Stimulated activated CD4-positive, alpha-beta T cell treated with anti-CD3 and anti-CD28 coated beads, Interleukin-2, amount 100 ng/mL, for 24 hours (primary cell): ENCODE measurements at regions not wholly inside any gene's neighbourhood (a gene's known extent, or its start where the extent isn't known, plus 50 kb on each side); places are given as distances from the start of the nearest gene placed in this dataset.

Experiments used
- DNase-seq, 2 donors: peaks; one replicate each; pipeline ENCODE4 v3.0.0-alpha.2; 2020

DNA sequence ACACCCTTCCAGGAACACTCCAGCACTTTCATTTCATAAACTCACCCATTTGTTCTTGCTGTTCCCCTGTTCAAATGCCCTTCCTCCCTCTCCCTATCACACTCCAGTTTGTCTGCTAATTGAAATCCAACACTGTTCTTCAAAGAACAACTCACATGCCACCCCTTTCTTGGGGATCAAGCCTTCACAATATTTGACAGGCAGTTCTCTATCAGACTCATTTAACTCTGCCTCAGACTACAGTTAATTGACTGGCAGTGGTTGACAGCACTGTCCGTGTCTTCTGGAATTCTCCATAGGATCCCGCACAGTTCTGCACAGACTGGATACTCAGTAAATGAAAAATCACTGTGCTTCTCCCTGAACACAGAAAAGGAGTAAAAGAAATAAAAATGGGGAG lies 87.8 kb downstream of the PMP22 start:
- no peak for DNase-seq

DNA sequence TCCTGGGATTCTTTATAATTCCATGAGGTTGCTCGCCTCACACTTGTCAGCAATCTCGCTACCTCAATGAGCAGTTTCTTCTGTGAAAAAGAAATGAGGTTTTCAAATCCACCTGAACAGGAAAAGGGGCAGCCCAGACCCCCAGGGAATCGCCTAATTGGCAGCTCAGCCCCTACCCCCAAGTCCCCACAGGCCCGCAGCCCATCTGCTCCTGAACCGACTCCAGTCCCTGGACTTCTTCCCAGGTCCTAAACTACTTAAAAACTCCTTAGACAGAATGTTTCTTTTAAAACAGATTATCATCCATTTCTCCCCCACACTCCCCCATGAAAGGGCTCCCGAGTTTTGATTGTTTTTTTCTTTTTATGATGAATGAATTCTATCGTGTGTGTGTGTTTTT lies 89.8 kb downstream of the PMP22 start:
- no peak for DNase-seq

DNA sequence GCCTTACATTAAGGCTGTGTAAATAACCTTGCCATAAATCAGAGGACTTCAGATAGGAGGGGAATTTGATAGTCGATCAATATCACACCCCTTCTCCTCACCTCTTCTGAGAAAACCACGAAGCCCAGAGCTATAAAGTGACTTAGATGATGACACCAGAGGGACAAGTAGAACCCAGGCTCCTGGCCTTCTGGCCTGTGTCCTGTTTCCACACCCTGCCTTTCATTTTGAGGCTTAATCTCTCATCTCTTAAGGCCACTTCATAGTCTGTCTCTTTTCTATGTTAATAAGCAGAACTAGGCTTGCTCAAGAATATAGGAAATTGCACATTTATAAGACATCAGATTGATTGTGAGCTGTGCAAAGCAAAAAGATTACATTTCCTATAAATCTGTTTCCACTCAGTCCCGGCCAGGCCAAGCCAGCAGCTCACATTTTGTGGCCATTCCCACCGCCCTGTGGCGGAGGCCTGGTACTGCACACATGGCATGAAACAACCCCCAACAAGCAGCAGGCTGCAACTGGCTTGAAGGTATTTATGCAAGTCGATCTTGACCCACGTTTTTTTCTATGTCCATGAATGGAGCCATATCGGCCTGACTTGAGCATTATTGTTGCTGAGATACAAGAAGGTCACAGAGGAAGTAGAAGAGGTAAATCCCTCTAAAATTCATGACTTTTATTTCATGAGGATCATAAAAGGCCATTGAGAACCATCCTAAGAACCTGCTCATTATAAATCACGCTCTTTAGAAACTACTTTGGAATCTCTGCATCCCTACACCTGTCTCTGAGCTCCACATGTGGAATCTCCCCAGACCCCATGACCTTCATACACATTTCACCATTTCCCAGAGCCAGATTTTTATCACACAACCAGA lies 93.7 kb downstream of the PMP22 start:
- DNase-seq, result peak; percentile 26 to 53

DNA sequence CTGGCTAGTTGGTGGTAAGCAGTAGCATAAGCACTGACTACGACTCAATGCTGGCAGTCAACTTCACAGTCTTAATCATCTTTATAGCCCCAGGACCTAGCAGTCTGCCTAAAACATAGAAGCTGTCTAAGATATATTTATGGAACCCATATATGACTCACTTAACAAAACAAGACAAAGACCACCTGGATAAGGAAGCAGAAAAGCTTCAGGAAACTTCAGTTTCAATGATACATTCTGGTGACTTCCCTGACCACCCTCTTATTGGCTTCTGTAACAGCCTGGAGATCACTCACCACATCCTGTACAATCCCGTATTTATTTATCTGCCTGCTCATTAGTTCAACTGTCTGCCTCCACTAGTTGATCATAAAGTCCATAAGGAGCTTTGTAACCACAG lies 95.5 kb downstream of the PMP22 start:
- no peak for DNase-seq

DNA sequence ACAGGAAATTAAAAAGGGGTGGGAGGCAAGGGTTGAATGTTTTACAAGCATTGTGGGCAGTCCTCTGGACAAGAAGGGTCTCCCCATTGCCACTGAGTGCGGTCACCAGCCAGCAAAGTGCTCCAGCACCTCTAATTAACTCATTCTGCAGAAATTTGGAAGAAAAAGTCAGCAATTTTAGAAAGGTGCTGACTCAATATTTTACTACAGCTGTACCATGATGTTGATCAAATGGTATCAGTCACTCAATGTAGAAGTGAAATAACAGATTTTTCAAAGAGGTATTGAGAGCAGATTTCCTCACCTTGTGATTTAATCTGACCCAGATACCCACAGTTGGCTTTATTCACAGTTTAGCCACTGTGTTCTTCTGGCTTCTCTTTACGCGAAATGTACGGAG lies 96.7 kb downstream of the PMP22 start:
- no peak for DNase-seq

DNA sequence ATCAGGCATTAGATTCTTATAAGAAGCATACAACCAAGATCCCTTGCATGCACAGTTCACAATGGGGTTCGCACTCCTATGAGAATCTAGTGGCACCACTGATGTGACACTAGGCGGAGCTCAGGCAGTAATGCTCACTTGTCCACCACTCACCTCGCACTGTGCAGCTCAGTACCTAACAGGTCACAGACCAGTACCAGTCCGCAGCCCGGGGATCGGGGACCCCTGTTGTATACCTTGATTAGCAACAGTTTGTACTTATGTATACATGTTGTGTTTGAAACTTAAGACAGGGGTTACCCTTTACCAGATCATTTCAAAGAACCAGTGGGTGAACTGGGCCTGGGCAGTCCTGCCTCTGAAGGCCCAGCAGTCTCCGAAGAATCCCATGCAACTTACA lies 103.7 kb downstream of the PMP22 start:
- DNase-seq, result no peak

DNA sequence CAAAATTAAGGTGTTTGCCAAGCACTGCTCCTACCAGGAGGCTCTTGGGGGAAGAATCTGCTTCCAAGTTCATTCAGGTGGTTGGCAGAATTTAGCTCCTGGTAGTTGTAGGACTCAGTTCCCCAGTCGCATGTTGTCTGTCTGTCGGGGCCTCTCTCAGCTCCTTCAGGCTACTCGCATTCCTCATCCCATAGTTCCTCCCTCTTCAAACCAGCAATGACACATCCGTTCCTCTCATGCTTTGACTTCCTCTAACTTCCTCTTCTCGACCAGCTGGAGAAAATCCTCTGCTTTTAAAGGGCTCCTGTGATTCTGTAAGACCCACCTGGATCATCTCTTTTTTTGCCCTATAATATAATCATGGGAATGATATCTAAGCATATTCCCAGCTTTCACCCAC lies 108.1 kb downstream of the PMP22 start:
- no peak for DNase-seq

DNA sequence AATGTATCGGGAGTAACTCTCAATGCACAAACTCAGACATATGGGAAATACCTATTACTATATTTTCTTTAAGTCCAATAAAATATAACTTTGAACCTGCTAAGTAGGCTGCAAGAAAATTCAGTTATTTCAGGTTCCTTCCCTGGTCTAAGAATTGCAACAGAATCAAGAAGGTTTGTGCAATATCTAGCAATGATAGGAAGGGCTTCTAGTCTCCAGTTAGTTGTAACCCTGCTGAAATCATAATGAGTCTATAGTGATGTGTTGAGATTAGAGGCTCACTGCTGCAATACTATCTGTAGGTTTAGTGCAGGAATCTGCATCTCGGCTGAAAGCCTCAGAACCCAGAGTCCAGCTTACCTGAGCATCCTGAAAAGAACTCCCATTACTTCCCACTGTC lies 110.5 kb downstream of the PMP22 start:
- no peak for DNase-seq

DNA sequence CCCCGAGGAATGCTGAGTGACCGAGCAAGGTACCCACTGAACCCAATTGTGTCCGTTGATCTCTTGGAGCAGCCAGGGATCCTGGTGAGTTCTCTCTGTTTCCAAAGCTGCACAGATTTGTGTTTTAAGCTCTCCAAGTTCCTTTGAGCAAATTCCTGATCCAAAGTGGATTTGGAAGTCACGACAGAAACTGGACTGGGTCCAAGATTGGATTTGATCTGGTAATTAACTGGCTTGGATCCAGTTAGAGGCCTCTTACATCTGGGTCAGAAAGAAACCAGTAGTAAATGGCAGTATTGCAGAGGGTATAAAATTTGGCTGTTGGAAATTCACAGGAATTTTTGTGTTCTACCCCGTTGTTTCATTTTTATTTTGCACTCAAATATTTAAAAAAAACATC lies 119.5 kb downstream of the PMP22 start:
- no peak for DNase-seq

DNA sequence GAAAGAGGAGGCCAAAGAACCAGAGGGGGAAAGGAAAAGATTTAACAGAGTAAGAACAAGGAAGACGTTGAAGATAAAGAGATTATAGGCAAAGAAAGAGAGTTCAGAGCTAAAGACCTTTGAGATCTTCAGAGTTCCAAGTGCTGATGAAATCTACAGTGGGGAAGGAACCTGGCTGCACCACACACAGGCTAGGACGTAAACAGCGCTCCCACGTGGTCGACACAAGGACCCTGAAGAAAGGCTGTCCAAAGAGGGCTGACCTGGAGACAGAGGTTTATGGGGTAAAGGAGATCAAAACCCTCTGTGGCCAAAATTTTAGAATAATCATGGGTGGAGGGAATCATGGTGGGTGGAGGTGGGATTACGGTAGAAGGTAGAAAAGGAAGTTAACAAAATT lies 121.6 kb downstream of the PMP22 start:
- no peak for DNase-seq

DNA sequence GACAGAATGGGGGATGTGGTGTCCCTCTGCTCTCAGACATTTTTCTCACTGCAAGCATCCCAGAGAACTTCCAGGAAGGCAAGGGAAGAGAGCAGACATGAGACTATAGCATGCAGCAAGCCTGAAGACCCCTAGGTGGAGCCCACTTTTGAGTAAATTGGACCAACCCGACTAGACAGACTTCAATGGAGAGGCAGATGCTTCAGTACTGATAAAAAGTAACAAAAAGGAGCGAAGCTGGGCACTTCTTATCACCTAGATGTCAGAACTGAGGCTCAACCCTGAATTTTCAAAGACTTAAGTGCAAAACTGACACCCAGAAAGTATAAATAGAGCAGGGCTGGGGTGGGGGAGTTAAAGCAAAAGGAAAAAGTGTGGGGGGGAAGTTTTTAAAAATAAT lies 130.8 kb downstream of the PMP22 start:
- DNase-seq, result no peak

DNA sequence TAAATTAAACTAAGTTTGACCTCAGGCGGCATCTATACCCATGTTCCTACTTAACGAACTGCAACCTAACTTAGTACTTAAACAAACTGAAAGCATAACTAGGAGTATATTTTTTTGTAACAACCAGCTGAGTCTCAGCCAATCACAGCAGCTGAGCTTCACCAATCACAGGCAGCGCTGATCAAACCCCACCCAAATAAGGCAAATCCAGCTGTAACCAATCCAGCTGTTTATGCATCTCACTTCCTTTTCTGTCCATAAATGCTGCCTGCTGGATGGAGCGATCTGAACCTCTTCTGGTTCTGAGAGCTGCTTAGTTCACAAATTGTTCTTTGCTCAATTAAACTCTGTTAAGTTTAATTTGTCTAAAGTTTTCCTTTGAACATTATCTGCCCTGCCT lies 131.3 kb downstream of the PMP22 start:
- no peak for DNase-seq

DNA sequence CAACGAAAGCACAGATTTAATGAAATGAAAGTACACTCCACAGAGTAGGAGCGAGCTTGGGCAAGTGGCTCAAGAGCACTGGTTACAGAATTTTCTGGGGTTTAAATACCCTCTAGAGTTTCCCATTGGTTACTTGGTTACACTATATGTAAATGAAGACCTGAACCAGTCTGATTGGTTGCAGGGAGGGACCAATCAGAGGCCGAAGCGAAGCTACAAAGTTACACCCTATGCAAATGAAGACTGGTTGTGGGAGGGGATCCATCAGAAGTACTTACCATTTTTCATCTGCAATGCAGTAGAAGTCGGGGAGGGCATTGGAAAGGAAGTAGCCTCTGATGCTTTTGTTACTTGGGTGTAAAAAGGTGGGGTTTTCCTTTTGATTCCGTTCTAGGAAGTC lies 132.0 kb downstream of the PMP22 start:
- no peak for DNase-seq

DNA sequence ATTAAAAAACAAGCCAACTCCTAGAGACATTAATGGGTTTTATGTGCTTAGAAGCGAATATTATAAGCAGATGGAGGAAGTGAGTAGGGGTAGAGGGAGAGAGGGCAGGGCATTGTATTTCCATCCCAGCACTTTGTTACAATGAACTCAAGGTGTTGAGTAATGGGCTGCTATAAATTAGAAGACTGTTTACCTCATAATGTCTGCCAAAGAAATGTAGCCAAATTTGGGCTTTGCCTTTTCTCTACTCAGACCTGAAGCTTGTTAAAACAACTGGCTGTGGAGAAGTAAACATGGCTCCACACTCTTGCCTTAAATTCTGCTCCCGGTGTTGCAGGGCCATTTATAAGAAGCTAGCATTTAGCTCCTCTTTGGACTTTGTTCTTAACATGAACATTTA lies 134.7 kb downstream of the PMP22 start:
- no peak for DNase-seq

DNA sequence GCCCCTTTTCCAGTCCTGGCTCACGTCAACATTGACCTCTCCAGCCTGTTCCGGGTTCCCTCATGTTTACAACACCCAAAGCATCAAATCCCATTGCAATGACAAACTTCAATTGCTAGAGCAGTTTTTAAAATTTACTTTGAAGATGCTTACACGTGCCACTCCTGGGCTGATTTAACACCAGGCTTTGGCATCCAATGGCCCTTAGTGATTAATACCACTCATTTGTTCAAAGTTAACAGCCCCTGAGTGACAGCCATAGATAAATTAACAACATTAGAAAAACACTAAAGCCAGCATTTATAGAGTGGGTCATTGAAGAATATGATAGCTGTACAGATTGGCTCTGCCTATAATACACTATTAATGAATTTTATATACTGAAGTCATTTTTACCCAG lies 135.1 kb downstream of the PMP22 start:
- DNase-seq, result no peak

DNA sequence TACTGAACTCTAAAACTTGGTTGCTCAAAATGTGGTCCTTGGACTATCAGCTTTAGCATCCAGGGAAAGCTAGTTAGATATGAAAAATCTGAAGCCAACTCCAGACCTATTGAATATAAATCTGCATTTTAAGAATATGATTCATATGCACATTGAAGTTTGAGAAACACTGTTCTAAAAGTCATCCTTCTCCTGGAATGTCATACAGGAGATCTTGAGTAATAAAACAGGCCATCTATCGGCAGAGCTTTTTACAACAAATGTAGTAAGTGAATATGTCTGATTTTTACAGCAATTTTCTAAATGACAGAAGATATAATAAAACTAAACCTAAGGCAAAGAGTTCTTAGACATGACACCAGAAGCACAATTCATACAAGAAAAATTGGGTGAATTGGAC lies 140.4 kb downstream of the PMP22 start:
- no peak for DNase-seq

DNA sequence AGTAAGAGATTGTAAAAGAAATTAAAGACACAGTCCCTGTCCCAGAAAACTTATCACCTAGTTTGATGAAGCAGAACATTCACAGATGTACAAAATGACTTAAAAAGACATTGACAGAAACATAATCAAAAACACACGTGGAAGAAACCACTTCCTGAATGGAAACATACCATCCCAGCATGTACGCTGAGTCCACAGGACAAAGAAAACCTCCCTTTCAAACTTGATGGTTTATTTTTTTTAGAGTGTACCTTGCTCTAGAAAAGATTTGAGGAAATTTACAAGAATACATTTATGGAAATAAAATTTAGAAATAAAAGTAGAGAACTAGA lies 140.9 kb downstream of the PMP22 start:
- no peak for DNase-seq

DNA sequence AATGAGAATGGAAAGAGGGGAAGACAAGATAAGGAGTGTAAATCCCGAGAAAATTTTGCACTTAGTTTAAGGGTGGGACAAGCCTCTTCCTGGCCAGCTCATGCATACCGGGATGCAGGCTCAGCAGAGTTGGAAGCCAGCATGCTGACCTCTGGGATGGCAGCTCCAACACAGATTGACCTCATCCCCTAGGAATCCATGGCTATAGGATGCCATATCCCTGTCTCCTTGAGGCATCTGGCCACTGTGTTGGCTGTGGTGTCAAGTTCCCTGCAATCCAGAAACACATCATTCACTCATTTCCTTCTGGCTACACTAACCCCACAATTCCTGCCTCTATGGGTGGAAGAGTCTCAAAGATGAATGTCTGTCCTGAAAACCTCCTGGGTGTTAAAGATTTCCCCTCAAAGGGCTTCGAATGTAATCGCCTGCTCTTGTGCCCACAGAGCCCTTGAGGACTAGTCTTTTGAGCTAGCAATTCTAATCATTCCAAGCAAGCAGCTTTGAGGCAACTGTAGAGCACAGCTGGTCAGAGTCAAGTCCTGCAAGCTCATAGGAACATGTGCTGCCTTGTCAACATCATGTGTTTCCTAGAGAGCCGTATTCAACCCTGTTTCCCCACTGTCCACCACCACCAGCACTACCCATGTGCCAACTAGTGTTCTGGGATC lies 141.4 kb downstream of the PMP22 start:
- DNase-seq, result no peak

DNA sequence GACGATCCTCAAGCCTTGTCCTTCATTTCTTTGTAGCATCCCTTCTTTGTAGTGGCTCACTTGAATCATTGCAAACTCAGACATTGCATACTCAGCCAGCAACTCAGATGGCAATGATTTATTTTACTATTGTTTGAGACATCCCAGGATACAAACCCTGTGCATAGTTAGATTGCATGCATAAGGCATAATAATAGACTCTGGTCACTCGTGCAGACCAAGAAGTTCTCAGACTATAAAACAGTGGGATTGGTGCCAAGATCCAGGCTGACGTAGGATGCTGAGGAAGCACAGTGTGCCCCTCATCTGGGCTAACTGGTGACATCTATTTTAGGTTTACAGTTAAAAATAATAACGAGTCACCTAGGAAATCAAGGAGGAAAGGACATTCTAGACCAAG lies 142.3 kb downstream of the PMP22 start:
- DNase-seq, result no peak

DNA sequence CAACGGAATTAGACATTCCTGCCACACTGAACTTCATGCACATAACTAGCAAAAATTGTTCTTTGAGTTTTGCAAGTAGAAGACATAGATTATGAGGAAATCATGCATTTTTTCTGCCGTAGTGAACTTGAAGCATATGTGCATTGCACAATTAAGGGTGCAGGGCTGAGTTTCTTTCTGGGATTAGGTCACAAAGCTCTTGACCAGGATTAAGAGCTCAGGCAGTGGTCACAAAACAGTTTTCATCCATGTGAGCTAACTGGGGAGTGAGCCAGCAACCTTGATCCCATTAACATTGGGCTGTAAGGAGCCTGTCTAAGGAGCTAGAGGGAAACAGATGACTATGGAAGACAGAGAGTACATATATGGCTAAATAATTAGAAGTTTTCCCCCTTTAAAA lies 143.7 kb downstream of the PMP22 start:
- DNase-seq, result no peak

DNA sequence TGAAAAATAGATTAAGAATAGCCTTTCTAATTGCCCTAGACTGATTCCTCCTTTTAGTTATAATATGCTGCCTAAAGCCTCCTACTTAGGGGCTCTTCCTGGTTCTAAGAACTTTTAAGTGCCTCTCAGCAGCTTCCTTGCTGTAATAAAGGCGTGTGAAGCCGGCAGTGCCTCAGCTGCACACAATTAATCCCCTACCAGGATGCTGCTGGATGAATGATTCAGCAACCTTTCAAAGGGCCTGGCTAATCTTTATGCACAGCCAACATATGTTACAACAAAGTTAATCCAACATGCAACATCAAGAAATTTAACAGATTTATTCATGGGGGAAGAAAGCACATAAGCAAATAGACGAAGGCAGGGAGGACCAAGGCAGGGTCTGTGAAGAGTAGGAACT lies 145.2 kb downstream of the PMP22 start:
- DNase-seq, result no peak

DNA sequence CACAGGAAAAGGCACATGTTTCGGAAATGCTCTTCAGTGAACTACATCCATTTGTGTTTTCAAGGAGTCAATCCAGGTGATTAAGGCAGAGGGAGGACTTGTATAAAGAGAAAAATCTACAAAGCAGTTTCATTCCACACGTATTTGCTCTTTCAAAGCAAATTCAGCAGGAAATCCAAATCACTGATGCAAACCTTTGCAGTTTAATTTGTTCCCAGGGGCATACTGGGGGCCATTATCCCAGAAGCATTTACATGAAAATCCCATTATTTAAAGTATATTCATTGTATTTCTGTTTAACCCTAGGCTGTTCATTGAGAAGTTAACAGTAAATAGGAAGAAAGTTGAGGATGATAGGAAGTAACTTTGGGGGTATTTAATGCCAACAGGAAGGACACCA lies 147.9 kb downstream of the PMP22 start:
- no peak for DNase-seq

DNA sequence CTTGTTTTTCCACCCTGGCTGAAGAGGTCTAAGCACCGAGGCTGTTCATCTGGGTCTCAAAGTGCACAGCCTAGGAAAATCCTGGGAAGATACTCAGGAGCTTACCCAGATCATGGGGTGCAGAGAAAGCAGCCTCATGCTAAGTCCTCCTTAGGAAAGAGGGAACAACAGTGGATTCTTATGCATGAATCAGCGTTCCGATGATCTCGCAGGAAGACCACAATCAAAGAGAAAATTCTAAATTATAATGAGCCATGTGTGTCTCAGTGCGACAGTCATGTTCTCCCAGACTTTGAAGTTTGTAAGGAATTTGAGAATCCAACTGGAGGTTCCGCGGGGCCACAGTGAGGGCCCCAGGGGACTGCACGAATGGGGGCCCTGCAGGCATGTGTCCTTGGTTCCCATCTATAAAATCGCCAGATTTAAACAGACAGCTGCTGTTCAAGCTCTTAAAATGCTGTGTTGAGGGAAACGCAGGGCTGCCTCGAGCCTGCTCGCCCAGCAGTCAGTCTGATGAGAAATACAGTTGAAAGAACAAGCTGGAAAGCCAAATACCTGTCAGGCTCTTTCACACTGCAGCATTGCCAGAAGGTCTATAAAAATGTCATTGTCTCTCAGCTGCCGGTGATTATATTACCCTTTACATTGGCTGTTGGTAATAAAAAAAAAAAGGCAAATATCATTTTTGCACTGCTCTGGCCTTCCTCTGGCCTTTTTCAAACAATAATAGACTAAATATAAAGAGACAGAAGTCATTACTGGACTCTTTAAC lies 152.1 kb downstream of the PMP22 start:
- no peak for DNase-seq

DNA sequence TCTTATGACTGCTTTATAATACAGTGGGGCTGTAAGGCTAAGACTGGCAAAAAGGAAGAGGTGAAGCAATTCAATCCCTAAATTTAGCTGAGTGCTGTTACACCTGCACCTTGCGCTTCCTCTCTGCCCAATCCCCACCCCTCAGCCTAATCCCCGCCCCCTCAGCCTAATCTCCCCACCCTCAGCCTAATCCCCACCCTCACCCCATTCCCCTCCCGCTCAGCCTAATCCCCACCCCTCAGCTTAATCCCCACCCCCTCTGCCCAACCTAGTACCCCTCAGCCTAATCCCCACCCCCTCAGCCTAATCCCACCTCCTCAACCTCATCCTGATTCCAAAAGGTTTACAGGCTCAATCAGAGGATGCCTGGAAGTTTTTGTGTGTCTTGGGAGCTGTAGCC lies 155.5 kb downstream of the PMP22 start:
- no peak for DNase-seq
